ENCODE measurements at regions not wholly inside any gene's neighbourhood (a gene's known extent, or its start where the extent isn't known, plus 50 kb on each side); places are given as distances from the start of the nearest gene placed in this dataset.
A peak's percentile ranks its signal among the peaks of the same experiment; 100 is the strongest.

DNA sequence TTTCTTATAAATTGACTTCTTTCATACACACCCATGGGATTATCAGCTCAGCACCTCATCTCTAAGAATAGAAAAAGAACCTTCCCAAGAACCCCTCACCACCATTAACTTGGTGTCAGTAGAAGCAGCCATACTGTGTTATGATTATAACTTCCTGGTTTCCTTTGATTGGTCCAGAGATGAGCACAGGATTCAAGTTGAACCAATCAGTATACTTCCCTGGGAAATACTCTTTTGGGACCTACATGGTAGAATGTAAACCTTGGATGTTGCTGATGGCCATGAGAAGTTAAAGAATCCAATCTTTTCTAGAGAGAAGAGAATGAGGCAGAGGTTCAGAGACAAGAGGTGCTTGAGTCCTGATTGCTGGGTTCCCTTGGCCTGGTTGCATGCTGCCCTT is 190.8 kb downstream of the BMP7 start:
- DNase-seq (ENCODE audit: low spot score) (no peak), FAIRE-seq (no peak)

DNA sequence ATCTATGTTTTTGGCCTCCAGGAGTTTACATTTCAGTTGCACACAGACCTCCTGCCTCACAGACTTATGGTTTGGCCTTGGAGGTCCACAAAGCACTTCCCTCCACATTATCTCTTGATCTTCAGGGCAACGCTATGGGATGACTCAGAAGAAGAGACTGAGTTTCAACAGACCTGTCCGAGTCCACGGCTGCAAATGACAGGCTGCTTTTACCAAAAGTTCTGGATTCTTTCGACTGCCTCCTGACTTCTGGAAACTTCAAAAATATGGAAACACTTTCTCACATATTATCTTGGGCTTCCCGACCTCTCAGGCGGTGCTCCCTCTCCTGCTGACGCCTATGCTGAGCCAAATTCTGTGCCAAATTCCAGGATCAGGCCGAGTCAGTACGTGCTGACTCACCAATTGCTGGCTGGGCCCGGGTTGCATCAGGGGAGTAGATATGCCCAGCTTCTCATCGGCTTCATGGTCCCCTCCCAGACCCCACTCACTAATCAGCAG is 190.2 kb downstream of the BMP7 start:
- DNase-seq (ENCODE audit: low spot score), result peak; percentile 86
- peak; percentile 91 for FAIRE-seq

DNA sequence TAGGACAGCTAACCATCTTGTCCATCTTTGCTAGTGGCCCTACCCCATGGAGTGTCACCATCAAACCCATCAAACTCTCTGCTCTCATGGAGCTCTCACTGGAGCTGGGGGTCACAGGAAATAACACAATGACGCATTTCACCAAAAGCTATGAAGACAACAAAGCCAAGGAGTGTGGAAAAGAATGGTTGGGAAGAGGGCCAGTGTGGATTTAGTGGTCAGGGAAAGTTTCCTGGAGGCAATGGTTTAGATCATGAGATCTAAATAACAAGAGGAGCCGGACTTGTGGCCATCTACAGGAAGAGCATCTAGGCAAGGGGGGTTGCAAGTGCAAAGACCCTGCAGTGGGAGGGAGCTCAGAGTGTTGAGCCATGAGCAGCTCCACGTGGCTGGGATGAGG is 189.5 kb downstream of the BMP7 start:
- FAIRE-seq (no peak), DNase-seq (ENCODE audit: low spot score) (no peak)

- DNase-seq (ENCODE audit: low spot score), result no peak
- FAIRE-seq, result no peak
Observed at GRCh38 chr20:57078116-57078515, 188.3 kb downstream of the BMP7 start.

- FAIRE-seq (peak; percentile 32), DNase-seq (ENCODE audit: low spot score) (no peak)
Observed at GRCh38 chr20:57079031-57080005, 187.1 kb downstream of the BMP7 start.

DNA sequence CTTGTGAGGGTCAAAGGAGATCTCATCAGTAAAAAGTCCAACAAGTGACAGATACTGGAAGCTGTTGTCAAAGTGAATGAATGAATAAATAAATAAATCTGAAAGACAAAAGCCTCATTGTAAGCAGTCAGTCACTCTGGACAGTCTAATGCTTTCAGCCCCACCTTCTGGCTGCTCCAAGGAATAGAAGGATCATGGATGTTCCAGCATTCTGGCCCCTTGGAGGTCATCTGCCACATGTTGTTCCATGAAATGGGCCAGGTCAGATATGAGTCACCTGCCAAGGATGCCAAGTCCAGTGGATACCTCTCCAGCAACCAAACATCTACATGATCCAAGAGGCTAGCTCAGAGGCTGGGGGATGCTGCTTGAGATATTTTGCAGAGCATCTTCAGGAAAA is 185.6 kb downstream of the BMP7 start:
- FAIRE-seq (peak; percentile 76), DNase-seq (ENCODE audit: low spot score) (no peak)

GRCh38 chr20:57082357-57082945 is 184.0 kb downstream of the BMP7 start:
- DNase-seq (ENCODE audit: low spot score) (no peak), FAIRE-seq (no peak)

- no peak for DNase-seq (ENCODE audit: low spot score)
- peak; percentile 99 for FAIRE-seq
Observed at GRCh38 chr20:57083072-57083471, 183.4 kb downstream of the BMP7 start.

- DNase-seq (ENCODE audit: low spot score) (no peak), FAIRE-seq (no peak)
Observed at GRCh38 chr20:57086066-57086465, 180.4 kb downstream of the BMP7 start.

DNA sequence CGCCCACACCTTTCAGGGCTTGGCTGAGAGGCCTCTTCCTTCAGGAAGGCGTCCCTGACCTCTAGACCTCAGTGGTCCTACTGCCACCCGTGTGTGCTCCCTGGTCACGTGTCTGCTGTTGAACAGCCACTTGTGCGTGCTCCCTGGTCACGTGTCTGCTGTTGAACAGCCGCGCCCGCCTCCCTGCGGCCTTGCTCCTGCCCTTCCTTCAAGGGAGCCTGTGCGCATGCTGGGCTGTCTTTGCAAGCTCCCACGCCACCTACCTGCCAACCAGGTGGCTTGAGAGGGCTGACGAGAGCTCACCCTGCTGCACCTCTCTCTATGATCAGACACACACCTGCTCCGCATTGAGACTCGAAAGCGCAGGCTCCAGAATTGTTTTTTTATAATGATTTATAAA is 179.3 kb downstream of the BMP7 start:
- peak; percentile 72 for FAIRE-seq

DNA sequence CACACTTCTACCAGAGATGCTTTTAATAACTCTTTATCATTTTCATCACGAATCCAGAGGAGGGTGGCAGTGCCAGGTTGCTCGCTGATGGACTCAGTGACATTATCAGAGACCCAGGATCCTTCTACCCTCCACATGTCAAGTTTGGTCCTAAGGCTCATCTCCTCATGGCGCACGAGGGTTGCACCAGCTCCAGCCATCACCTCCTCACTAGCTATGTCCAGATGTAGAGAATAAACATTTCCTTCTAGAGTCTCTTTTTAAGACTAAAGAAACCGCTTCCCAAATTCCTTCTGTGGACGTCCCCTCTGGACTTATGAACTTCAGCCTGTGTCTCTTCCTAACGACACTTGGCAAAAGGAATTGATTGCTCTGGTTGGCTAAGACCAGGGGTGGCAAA is 178.7 kb downstream of the BMP7 start:
- no peak for FAIRE-seq
- no peak for DNase-seq (ENCODE audit: low spot score)

More for the DNA sequence above, 179.3 kb downstream of the BMP7 start:
- DNase-seq (ENCODE audit: low spot score), result no peak

GRCh38 chr20:57088436-57088835 is 178.0 kb downstream of the BMP7 start:
- DNase-seq (ENCODE audit: low spot score) (no peak), FAIRE-seq (no peak)

DNA sequence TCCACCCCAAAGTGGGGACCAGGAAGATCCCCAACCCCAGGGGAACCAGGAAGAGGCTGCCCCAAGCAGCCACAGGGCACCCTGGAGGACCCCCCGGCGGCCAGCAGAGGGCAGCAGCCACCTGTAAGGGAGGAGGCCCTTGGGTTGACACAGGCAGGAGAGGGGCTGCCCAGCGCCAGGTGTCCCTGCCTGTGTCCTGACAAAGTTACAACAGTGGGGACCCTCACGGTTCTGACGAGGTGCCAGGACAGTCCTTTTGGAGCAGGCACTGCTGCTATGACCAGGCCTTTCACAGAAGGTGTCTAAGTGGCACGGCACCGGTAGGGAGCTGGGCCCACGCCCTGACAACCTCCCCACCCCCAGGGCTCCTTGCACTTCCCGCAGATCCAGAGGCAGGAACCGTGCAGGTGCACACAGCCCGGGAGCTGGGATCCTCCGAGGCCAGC is 176.7 kb downstream of the BMP7 start:
- FAIRE-seq (peak; percentile 42), DNase-seq (ENCODE audit: low spot score) (peak; percentile 91)

GRCh38 chr20:57090590-57091560 is 175.6 kb downstream of the BMP7 start:
- FAIRE-seq, result peak; percentile 98
- no peak for DNase-seq (ENCODE audit: low spot score)

DNA sequence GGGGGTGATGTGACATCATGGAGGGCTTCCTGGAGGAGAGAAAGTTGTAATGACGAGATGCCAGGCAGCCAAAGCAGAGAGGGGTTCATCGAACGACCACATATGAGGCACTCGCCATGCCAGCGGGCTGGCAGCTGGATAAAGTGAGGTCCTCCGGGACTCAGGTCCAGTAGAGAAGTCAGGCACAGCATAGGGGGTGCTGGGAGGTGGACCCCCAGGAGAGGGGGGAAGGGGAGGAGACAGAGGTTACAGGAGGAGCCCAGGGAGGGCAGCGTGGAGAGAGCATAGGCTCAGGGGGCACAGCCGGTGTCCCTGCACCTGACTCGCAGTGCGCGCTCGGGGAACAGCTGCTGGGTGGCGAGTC is 174.7 kb downstream of the BMP7 start:
- DNase-seq (ENCODE audit: low spot score), result no peak

DNA sequence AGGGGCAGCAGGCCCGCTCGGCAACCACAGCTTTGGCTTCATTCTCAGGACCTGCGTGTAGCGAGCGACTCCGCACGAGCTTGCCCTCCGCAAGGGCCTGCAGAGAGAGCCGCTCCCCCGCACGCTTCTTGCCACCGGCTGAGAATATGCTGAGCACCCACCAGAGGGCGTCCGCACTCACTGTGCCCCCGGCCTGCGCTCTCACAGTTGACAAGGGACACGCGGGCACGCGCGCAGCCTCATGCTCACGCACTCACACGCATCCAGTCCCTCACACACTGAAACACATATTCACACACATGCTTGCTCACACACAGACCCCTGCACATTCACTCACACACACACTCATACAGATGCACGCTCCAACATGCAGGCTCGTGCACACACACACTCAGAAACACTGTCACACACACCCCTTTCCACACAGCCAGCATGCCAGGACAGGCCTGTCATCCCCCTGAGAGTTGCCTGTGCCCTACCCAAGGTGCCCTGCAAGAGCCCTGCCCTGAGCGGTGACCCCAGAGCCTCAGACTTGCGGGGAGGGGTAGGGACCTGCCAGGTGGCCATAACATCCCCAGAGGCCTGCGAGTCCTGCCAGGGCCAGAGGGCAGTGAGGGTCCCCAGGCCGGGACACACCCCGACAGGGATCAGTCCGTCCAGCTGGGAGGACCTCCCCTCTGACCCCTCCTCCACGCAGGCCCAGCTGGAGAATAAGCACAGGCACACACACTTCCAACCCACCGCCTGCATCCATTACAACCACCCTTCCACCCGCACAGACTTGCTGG is 174.1 kb downstream of the BMP7 start:
- peak; percentile 93 for FAIRE-seq

More for the DNA sequence above, 174.7 kb downstream of the BMP7 start:
- no peak for FAIRE-seq

DNA sequence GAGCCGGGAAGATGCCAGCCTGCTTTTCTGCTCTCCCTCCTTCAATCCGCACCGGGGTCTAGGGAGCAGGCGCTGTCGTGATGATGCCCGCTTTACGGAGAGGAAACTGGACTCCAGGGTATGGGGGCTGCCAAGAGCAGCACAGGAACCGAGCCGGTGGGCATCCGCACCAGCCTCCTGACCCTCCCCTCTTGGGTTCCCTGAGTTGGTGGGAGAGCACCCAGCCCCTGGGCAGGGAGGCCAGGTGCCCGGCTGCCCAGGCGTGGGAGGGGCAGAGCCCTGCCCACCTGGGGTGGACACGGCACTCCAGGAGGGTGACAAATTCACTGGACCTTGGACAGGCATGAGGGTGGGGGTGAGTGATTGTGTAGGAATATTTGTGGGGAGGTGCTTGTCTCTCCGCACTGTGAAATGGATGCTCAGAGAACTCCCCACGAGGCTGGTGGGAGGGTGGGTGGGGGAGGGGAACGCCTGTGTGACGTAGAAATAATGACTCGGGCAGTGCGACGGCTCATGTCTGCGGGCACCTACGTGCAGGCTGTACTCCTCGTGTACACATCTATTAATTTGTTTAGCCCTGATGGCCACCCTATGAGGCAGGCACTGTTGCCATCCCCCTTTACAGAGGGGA is 173.4 kb downstream of the BMP7 start:
- DNase-seq (ENCODE audit: low spot score) (no peak), FAIRE-seq (no peak)

More for the DNA sequence above, 174.1 kb downstream of the BMP7 start:
- peak; percentile 92 for DNase-seq (ENCODE audit: low spot score)

DNA sequence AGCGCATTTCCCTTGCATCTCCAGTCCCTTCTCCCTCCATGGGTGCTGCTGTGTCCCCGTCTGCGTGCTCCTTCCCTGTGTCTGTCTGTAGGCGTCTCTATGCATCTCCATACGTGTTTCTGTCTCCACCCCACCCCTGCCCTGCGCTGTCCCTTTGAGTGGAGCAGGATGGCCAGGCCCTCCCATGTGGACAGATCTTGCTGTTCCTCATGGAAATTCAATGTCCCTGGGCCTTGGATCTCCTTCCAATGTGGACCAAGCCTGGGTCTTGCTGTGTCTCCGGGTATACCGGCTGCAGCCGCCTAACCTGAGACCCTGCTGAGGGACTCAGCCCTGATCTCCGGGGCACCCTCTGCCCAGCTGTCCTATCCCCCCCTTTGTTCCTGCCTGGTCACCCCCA is 172.7 kb downstream of the BMP7 start:
- no peak for FAIRE-seq
- DNase-seq (ENCODE audit: low spot score), result no peak

DNA sequence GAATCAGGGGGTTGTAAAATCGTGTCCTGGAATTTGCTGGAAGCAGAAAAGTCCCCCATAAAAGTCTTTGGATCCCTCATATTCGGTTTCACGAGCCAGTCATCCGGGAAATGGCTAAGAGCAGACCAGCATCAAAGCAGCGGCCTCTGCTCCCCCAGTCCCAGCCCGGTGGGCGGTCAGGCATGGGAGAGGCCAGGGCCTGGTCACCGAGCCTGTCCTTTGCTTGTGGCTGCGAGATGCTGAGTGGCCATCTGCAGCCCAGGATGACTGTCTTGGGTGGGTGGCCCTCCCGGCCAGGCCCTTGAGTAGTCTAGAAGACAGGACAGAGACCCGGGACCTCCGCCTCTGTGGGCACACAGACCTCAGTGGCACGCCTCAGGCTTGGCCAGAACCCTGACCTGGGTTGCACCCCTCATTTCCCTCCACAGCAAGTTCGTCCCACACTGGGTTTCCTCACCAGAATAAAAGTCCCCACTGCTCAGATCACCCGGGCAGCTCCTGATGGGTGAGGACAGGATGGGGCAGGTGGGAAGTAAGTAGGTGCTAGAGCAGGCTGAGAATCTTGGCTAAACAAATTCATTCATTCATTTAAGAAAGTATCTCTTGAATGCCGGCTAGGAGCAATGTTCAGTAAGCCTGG is 172.1 kb downstream of the BMP7 start:
- FAIRE-seq, result no peak
- no peak for DNase-seq (ENCODE audit: low spot score)
